ENCODE measurements at regions not wholly inside any gene's neighbourhood (a gene's known extent, or its start where the extent isn't known, plus 50 kb on each side); places are given as distances from the start of the nearest gene placed in this dataset.

GRCh38 chr14:97283841-97284240, 486.7 kb downstream of the VRK1 start:
- no peak overlapping the region for H3K4me3 ChIP-seq (ENCODE audit: low read depth, low read length)

GRCh38 chr14:97287956-97288355, 490.8 kb downstream of the VRK1 start:
- no peak overlapping the region for H3K4me3 ChIP-seq (ENCODE audit: low read depth, low read length)

DNA sequence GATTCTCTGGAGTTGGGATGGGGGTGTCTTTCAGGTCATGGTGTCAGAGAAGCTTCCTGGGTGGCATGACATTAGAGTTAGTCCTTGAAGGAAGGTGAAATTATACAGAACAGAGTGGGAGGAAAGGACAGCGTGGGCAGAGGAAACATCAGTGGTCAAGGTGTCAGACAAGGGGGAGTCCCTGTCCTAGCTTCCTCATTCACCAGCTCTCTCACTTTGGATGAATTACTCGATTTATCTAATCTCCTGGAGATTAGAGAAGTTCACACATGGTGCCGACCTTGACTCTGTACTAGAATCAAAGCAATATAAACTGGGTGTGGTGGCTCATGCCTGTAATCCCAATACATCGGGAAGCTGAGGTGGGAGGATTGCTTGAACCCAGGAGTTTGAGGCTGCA, 492.9 kb downstream of the VRK1 start:
- H3K4me3 ChIP-seq (ENCODE audit: low read depth, low read length), result no peak overlapping the region

DNA sequence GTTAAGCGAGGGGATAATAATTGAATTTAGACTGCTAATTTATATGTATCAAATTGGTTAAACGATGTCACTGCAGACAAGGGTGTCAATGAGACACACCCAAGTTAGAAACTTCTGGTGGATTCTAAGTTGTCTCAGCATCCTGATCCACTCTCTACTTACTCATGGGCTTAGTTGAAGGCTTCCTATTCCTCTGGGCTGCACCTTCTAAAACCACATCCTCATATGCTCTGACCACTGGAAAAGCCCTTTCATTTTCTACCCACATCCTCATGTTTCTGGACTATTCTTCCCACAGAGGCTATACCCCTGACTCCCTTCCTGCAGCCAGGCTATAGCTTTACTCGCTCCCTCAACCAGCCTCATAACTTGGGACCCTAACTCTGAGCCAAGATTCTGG, 493.8 kb downstream of the VRK1 start:
- H3K4me3 ChIP-seq (ENCODE audit: low read depth, low read length), result no peak overlapping the region

DNA sequence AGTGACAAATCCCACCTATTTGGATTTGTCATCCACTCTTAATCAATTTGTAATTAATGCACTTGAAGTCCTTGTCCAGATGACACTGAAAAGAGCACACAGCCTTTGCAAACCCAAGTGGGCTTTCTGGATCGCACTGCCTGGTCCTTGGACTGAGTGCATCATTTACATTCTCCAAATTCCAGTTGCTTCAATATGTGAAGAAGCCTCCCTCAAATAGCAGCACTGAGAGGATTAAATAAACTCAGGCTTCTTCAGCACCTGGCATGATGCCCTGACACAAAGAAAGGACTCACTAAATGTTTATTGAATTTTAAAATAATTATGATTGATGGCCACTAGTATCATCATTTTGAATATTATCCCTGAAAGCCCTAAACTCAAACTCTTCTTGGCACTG, 496.5 kb downstream of the VRK1 start:
- H3K4me3 ChIP-seq (ENCODE audit: low read depth, low read length), result no peak overlapping the region

GRCh38 chr14:97295108-97295710, 498.0 kb downstream of the VRK1 start:
- no peak overlapping the region for H3K4me3 ChIP-seq (ENCODE audit: low read depth, low read length)

GRCh38 chr14:97296176-97296575, 499.0 kb downstream of the VRK1 start:
- H3K4me3 ChIP-seq (ENCODE audit: low read depth, low read length), result no peak overlapping the region

GRCh38 chr14:97297100-97297499, 499.9 kb downstream of the VRK1 start:
- H3K4me3 ChIP-seq (ENCODE audit: low read depth, low read length), result no peak overlapping the region

- no peak overlapping the region for H3K4me3 ChIP-seq (ENCODE audit: low read depth, low read length)
Measured at GRCh38 chr14:97298331-97298730, 501.1 kb downstream of the VRK1 start.

DNA sequence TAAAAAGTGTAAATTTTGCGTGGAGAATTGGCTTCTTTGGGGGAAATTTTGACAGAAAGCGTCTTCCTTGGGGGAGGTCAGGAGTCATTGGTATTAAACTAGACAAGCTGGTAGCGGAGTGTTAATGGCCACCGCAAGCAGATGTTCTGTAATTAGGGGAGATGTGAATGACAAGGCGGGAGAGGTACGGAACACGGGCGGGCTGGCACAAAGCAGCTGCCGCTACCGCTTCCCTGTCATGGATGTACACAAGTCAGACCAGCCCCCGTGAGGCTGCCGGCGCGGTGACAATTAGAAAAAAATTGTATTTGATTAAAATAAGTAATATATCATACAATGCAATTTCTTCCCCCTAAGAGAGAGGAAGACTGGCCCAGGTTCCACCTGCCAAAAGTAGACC, 501.6 kb downstream of the VRK1 start:
- no peak overlapping the region for H3K4me3 ChIP-seq (ENCODE audit: low read depth, low read length)

DNA sequence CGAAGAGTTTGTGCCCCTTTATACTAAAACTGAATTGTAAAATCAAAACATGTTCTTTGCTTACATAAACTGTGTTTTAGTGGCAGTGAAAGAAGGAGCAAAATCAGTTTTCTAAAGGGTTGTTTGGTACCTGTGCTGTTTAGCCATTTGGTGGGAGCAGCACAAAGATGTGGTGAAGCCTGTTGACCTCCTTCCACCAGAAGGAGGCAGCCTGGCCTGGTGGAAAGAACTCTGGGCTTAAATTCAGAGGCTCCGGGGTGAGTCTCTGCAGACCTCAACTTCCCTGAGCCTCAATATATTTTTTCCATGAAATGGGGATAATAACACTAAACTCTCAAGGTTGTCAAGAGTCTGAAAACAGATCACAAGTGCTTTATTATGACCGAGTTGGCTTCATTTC, 502.5 kb downstream of the VRK1 start:
- H3K4me3 ChIP-seq (ENCODE audit: low read depth, low read length), result no peak overlapping the region

- no peak overlapping the region for H3K4me3 ChIP-seq (ENCODE audit: low read depth, low read length)
Measured at GRCh38 chr14:97301931-97302559, 504.9 kb downstream of the VRK1 start.

DNA sequence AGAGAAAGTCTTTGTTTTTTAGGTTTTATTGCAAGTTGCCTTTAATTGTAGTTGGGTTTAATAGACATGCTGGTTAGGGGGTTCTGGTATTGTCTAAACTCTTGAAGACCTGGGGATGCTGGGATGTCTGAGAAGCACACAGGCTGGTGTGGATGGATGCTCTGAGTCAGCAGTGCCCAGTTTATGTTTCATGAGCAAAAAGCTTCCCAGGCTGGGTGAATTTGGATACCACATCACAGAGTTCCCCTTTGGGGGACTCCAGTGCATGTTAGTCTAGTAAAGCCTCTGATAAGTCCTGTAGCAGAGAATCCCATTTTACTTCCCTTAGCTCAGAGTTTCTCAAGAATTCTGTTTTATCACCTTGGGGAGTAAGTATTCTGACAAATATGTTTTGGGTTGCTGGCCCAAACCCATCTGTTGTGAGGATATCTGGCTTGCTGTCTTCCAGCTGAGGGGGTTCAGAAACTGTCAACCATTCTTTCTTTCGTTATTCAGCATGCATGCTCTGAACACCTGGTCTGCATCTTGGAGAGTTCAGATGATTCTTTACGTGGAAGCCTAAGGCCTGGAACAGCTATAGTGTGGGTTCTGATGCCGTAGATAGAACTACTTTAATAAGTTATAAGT, 509.1 kb downstream of the VRK1 start:
- H3K4me3 ChIP-seq (ENCODE audit: low read depth, low read length), result no peak overlapping the region

- no peak overlapping the region for H3K4me3 ChIP-seq (ENCODE audit: low read depth, low read length)
Measured at GRCh38 chr14:97306760-97307246, 509.6 kb downstream of the VRK1 start.

DNA sequence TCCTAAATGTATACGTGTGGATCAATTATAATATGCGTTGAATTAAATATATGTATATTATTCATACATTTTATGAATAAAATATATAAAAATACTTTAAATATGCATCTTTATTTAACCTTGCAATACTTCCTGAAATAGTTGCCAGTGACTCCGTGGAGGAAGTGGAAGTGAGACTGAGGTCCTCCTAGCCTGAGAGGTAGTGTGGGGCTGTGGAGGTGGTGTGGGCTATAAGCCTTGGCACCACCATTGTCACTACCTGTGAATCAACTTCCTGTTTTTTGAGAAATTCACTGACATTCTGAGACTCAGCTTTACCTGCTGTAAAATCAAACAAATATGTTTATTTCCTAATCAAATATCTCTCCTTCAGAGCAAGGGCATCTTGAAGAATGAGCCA, 514.2 kb downstream of the VRK1 start:
- no peak overlapping the region for H3K4me3 ChIP-seq (ENCODE audit: low read depth, low read length)

GRCh38 chr14:97312910-97313309, 515.7 kb downstream of the VRK1 start:
- no peak overlapping the region for H3K4me3 ChIP-seq (ENCODE audit: low read depth, low read length)

DNA sequence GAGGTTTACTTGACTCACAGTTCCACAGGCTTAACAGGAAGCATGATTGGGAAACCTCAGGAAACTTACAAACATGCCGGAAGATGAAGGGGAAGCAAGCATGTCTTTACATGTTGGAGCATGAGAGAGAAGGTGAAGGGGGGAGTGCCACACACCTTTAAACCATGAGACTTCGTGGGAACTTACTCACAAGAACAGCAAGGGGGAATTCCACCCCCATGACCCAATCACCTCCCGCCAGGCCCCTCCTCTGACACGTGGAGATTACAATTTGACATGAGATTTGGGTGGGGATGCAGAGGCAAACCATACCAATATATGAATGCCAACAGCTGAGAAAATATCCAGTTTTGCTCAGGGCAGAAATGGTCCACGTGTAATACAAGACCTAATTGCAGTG, 518.6 kb downstream of the VRK1 start:
- no peak overlapping the region for H3K4me3 ChIP-seq (ENCODE audit: low read depth, low read length)

GRCh38 chr14:97318380-97318779, 521.2 kb downstream of the VRK1 start:
- H3K4me3 ChIP-seq (ENCODE audit: low read depth, low read length), result no peak overlapping the region

GRCh38 chr14:97319691-97320090, 522.5 kb downstream of the VRK1 start:
- H3K4me3 ChIP-seq (ENCODE audit: low read depth, low read length), result no peak overlapping the region

DNA sequence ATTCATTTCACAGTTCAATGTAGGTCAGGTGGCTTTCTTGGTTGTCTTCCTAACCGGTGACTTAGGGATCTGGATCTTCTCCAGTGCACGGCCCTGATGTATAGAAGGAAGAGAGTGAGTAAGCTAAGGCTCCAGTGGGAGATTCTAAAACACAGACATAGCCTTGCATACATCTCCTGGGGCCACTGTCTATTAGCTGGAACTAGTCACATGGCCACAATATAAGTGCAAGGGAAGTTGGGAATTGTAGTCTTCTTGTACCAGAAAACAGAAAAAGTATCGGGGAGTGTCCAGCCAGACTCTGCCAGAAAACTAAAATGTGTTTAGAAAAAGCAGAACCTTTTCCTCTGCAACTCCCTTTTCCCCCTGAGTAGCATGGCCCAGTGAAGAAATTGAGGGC, 531.6 kb downstream of the VRK1 start:
- no peak overlapping the region for H3K4me3 ChIP-seq (ENCODE audit: low read depth, low read length)

GRCh38 chr14:97329701-97330100, 532.5 kb downstream of the VRK1 start:
- no peak overlapping the region for H3K4me3 ChIP-seq (ENCODE audit: low read depth, low read length)

DNA sequence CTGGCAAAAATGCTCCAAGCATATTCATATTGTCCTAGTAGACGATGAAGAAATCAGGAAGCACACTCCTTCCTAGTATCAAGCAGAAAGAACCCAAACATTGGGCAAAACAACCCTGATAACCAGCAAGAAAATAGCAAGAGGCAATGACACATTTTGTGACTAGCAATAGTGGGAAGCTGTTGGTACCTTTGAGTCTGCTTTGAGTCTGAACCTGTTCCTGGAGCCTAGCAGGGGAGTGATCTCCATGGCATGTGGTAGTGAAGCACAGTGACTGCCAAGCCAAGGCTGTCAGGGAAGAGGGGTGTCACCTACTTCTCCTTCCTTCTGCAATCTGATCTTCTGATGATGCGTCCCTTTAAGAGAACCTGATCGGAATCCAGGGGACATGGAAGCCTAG, 533.9 kb downstream of the VRK1 start:
- H3K4me3 ChIP-seq (ENCODE audit: low read depth, low read length), result no peak overlapping the region

Measured in iPS-11a (cell line).